SK-N-DZ (cell line): ENCODE measurements at regions not wholly inside any gene's neighbourhood (a gene's known extent, or its start where the extent isn't known, plus 50 kb on each side); places are given as distances from the start of the nearest gene placed in this dataset.
"Not testable (repeated sequence)": the region's sequence is repeated elsewhere in the genome, so short reads cannot be mapped to it uniquely, and the experiment has no call there.

Experiments used
- DNase-seq: peaks from one replicate; pipeline ENCODE4 v3.0.0-alpha.2; 2015; ENCODE audit warnings: low spot score
- small RNA-seq, 2 experiments: library from RNA; depleted of rRNA; stranded (forward); fragments of <200 nt; gene quantifications; one replicate each; pipeline ENCODE3, GENCODE V24; 2014

DNA sequence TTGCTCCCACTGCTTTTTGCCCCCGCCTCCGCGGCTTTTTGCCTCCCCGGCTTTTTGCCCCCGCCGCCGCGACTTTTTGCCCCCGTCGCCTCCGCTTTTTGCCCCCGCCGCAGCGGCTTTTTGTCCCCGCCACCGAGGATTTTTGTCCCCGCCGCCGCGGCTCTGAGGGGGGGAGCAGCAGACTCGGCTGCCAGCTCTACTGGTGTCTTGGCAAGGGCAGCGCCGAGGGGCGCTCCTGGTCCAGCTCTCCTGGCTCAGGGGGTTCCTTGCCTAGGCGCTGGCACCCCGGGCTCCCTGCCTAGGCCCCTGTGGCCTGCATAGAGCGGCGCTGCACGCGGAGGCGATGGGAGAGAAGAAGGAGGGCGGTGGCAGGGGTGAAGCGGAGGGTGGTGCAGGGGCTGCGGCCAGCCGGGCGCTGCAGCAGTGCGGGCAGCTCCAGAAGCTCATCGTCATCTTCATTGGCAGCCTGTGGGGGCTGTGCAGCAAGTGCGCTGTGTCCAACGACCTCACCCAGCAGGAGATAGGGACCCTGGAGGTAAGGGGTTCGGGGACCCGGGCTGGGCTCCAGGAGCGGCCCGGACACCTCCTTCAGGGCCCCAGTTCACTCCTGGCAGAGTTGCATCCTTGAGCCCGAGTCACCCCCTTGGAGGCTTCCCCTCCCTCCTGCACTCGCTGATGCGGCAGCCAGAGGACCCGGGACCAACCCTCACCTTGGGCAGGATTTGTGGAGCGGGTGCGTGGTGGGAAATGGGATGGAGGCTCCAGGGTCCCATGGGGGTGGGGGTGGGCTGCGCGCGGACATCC is 642.4 kb downstream of the GOLGA6L6 start:
- no peak for DNase-seq

DNA sequence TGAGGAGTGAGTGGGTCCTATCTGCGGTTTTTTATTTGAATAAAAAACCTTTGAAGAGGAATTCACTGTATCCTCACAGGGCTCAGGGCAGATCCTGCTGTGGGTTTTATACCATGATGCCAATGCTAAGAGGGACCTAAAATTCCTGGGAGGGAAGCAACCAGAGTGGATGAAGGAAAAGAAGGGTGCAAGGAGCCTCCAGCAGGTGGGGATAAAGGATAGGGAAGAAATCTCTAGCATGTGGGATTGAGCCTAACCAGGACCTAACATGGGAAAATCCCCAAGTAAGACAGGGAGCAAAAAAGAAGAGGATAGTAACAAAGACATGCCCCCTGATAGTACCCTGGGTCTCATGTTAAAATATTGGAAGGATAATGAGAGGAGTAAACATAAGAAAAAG is 652.8 kb downstream of the GOLGA6L6 start:
- not testable (repeated sequence) for DNase-seq

DNA sequence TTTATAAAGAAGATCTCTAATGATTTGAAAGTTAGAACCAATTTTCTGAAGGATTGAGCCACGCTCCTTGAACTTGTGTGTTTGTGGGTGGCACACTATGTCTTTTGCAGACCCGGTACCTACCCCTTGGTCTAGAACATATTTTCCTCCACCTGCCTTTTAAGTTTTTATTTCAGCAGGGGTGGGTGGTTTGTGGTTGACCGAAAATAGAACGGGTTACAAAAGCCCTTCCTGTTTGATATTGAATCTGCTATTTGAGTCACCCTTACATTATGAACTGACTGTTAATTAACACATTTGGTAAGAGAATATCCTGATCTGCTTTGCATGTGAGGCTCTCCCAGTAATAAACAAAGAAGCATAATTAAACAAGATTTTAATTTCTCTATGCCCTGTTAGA is 697.5 kb downstream of the GOLGA6L6 start:
- DNase-seq = not testable (repeated sequence)

Small RNAs in the stretch of these regions (small RNA-seq; reads per million reads assigned to genes)
- gene AC138701.2 = 0 reads per million in 2 experiments
- gene IGHD1OR15-1A = 0 reads per million in 2 experiments
- gene IGHD2OR15-2A = 0 reads per million in 2 experiments
- 0 reads per million in 2 experiments for gene IGHD3OR15-3A
- 0 reads per million in 2 experiments for gene IGHD4OR15-4A
- gene IGHD5OR15-5A = 0 reads per million in 2 experiments
- gene RN7SL584P = 0 reads per million in 2 experiments
- gene RNU6-978P = 0 reads per million in 2 experiments
